PFSK-1 (cell line): ENCODE measurements at regions not wholly inside any gene's neighbourhood (a gene's known extent, or its start where the extent isn't known, plus 50 kb on each side); places are given as distances from the start of the nearest gene placed in this dataset.

ENCODE experiments used
- FOXP2 ChIP-seq: optimal IDR thresholded peaks from 2 replicates; pipeline ENCODE3; 2011; ENCODE audit warnings: borderline replicate concordance, control low read depth, inconsistent platforms; ENCODE audit not compliant: insufficient read depth; ENCODE audit errors: extremely low read length, extremely low read depth
- POLR2AphosphoS5 ChIP-seq: IDR thresholded peaks from 2 replicates; pipeline ENCODE4 v1.6.1; 2012; ENCODE audit warnings: low read depth, mild to moderate bottlenecking, control low read depth, low read length, moderate library complexity
- REST ChIP-seq, 2 experiments: IDR thresholded peaks; 2 replicates each; pipeline versions ENCODE4 v1.6.1 to v1.8.0; 2011 to 2012; ENCODE audit warnings: low read depth in 2 of 2, low read length in 2 of 2, control low read depth in 1 of 2, inconsistent platforms in 1 of 2, mild to moderate bottlenecking in 1 of 2, moderate library complexity in 1 of 2; ENCODE audit not compliant: insufficient read depth in 1 of 2
- SIN3A ChIP-seq: IDR thresholded peaks from 2 replicates; pipeline ENCODE4 v1.6.1; 2012; ENCODE audit warnings: mild to moderate bottlenecking, low read length, moderate library complexity, borderline replicate concordance; ENCODE audit not compliant: insufficient read depth
- TAF1 ChIP-seq: IDR thresholded peaks from 2 replicates; pipeline ENCODE4 v1.6.1; 2012; ENCODE audit warnings: low read length, control low read depth, borderline replicate concordance; ENCODE audit not compliant: insufficient read depth

GRCh38 chr12:115852054-115852453, 425.4 kb downstream of the MED13L start:
- TF ChIP-seq TAF1 (no peak), FOXP2 (no peak), POLR2AphosphoS5 (no peak), REST (IDR thresholded peaks at IDR 0.05; ENCODE audit: insufficient read depth in 1 of 2, low read depth in 2 of 2, low read length in 2 of 2) (no peak), SIN3A (no peak)
